ENCODE measurements at regions not wholly inside any gene's neighbourhood (a gene's known extent, or its start where the extent isn't known, plus 50 kb on each side); places are given as distances from the start of the nearest gene placed in this dataset.

GRCh38 chr19:29098091-29098490, 114.9 kb downstream of the UQCRFS1 start:
- ChIA-PET CTCF (no interaction called here), POLR2A (no interaction called here)

- ChIA-PET POLR2A (no interaction called here), CTCF (no interaction called here)
Measured at GRCh38 chr19:29096896-29097295, 116.1 kb downstream of the UQCRFS1 start.

GRCh38 chr19:29093553-29093908, 119.4 kb downstream of the UQCRFS1 start:
- CTCF ChIA-PET, result no interaction called here
- POLR2A ChIA-PET, result no interaction called here

GRCh38 chr19:29092712-29093552, 120.0 kb downstream of the UQCRFS1 start:
- ChIA-PET POLR2A (no interaction called here), CTCF (no interaction called here)

GRCh38 chr19:29090783-29091526, 122.0 kb downstream of the UQCRFS1 start:
- ChIA-PET CTCF (no interaction called here), POLR2A (no interaction called here)

GRCh38 chr19:29089315-29089870, 123.6 kb downstream of the UQCRFS1 start:
- CTCF ChIA-PET, result no interaction called here
- POLR2A ChIA-PET, result no interaction called here

- POLR2A ChIA-PET, result no interaction called here
- CTCF ChIA-PET, result no interaction called here
Measured at GRCh38 chr19:29088761-29089160, 124.2 kb downstream of the UQCRFS1 start.

GRCh38 chr19:29086646-29087045, 126.3 kb downstream of the UQCRFS1 start:
- CTCF ChIA-PET, result no interaction called here
- POLR2A ChIA-PET, result no interaction called here

- CTCF ChIA-PET, result no interaction called here
Measured at GRCh38 chr19:29086182-29086581, 126.8 kb downstream of the UQCRFS1 start.

GRCh38 chr19:29085630-29086029, 127.3 kb downstream of the UQCRFS1 start:
- POLR2A ChIA-PET, result no interaction called here

More at GRCh38 chr19:29086182-29086581, 126.8 kb downstream of the UQCRFS1 start:
- POLR2A ChIA-PET, result no interaction called here

GRCh38 chr19:29085206-29085605, 127.7 kb downstream of the UQCRFS1 start:
- POLR2A ChIA-PET, result no interaction called here
- CTCF ChIA-PET, result no interaction called here

More at GRCh38 chr19:29085630-29086029, 127.3 kb downstream of the UQCRFS1 start:
- CTCF ChIA-PET, result no interaction called here

GRCh38 chr19:29084266-29084665, 128.7 kb downstream of the UQCRFS1 start:
- ChIA-PET CTCF (no interaction called here), POLR2A (no interaction called here)

GRCh38 chr19:29083863-29084262, 129.1 kb downstream of the UQCRFS1 start:
- ChIA-PET POLR2A (no interaction called here), CTCF (no interaction called here)

GRCh38 chr19:29079356-29080032, 133.5 kb downstream of the UQCRFS1 start:
- ChIA-PET POLR2A (no interaction called here), CTCF (no interaction called here)

GRCh38 chr19:29076963-29077362, 136.0 kb downstream of the UQCRFS1 start:
- POLR2A ChIA-PET, result no interaction called here
- CTCF ChIA-PET, result no interaction called here

GRCh38 chr19:29076161-29076560, 136.8 kb downstream of the UQCRFS1 start:
- CTCF ChIA-PET, result no interaction called here

GRCh38 chr19:29075149-29075548, 137.8 kb downstream of the UQCRFS1 start:
- CTCF ChIA-PET, result no interaction called here
- POLR2A ChIA-PET, result no interaction called here

More at GRCh38 chr19:29076161-29076560, 136.8 kb downstream of the UQCRFS1 start:
- POLR2A ChIA-PET, result no interaction called here

- POLR2A ChIA-PET, result no interaction called here
- CTCF ChIA-PET, result no interaction called here
Measured at GRCh38 chr19:29074579-29074978, 138.4 kb downstream of the UQCRFS1 start.

GRCh38 chr19:29067831-29068230, 145.1 kb downstream of the UQCRFS1 start:
- ChIA-PET POLR2A (no interaction called here), CTCF (no interaction called here)

- POLR2A ChIA-PET, result no interaction called here
Measured at GRCh38 chr19:29062475-29063435, 150.2 kb downstream of the UQCRFS1 start.

More at GRCh38 chr19:29062475-29063435, 150.2 kb downstream of the UQCRFS1 start:
- CTCF ChIA-PET, result no interaction called here

Data from activated CD8-positive, alpha-beta memory T cell treated with anti-CD3 and anti-CD28 coated beads for 36 hours (primary cell).